NCI-H187 treated with DMSO at 0.1 percent for 48 hours (cell line): ENCODE measurements at regions not wholly inside any gene's neighbourhood (a gene's known extent, or its start where the extent isn't known, plus 50 kb on each side); places are given as distances from the start of the nearest gene placed in this dataset.
"Not testable (repeated sequence)": the region's sequence is repeated elsewhere in the genome, so short reads cannot be mapped to it uniquely, and the experiment has no call there.

Source experiments
- DNase-seq: peaks from one replicate; lab custom pipeline; 2025; lab: John Stamatoyannopoulos, UW

- DNase-seq, result no peak
These were observed 72.1 kb upstream of the EPB41L1 start for GRCh38 chr20:36082315-36082915.

GRCh38 chr20:36083200-36083599 is 71.3 kb upstream of the EPB41L1 start:
- not testable (repeated sequence) for DNase-seq

- no peak for DNase-seq
These were observed 70.2 kb upstream of the EPB41L1 start for GRCh38 chr20:36084356-36084755.

DNA sequence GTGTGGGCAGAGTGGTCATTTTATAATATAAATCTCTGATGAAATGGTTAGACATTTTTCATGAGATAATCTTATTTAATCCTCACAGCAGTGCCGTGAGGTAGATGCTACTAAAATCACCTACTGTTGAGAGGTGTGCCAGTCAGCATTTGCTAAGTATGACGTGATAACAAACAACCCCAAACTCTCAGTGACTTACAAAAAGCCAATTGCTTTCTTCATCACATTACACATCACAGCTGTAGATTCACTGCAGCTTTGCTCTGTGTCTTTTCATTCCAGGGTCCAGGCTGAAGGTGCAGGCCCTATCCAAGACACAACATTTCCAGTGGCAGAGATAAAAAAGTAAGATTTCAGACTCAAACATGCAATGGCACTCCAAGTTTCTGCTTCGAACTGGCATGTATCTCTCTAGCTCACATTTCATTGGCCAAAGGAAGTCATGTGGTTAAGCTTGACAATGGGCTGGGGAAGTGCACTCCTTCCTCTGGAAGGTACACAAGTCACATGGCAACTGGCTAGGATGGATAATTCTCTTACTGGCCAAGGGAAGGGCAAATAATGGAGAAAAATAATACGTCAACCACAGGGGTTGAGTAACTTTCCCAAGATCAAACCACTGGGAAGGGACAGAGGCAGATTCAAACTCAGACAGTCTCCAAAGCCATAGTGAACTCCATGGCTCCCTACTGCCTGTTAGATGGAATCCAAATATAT is 69.5 kb upstream of the EPB41L1 start:
- no peak for DNase-seq

DNA sequence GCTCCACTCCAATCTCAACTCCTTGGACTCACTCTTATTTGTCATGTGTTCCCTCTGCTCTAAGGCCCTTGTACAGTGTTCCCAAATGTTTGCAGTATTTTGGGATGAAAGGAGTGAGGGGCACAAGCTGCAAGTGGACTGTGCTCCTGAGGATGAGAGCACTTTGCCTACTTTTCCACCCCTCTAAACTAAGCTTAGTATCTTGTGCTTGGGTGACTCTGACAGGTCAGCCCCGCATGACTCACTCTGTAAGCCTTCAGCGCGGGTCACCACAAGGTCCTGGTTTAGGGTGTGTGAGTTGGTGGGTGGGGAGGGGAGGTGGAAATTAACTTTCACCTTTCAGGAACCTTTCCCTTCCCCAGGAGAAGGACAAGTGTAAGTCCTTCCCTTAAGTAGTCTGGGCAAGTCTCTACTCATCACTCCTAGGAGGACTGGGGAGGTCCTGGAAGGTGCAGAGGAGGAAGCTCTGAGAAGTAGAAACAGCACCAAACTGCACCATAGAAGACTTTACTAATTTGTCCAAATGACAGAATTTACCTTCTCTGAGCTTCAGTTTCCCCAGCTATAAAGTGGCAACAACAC is 68.8 kb upstream of the EPB41L1 start:
- DNase-seq, result no peak

DNA sequence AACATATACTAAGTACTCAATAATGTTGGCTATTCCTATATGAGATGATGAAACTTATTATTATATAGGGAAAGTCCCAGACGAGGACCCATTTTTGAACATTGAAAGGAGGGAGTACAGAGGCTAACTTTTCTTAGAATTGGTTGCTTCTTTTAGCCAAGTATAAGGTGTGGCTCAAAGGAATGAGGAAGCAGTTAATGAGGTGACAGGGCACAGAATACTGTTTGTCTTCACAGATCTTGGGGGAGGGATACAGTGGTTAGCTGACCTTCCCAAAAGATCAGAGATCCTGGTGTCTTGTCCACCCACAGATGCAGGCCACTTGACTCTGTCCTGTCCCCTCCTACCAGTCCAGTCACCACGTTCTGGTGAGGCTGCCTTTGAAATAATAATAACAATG is 67.8 kb upstream of the EPB41L1 start:
- no peak for DNase-seq

DNA sequence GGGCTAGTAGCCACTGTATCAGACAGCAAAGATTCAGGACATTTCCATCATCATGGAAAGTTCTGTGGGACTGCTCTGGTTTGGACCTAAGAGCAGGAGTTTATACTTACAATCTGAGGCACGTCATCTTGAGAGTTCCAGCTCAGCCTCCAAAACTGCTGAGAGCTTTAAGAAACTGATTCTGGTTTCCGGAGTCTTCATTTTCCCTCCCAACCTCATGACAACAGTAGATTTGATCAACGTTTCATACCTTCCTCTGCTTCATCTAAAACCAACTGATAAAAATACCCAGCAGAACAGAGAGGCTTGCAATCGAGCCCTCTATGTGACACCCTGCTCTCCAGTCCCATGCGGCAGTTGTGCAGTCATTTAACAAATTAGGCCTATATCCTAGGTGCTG is 64.3 kb upstream of the EPB41L1 start:
- no peak for DNase-seq

GRCh38 chr20:36091561-36092397 is 62.8 kb upstream of the EPB41L1 start:
- DNase-seq, result no peak

DNA sequence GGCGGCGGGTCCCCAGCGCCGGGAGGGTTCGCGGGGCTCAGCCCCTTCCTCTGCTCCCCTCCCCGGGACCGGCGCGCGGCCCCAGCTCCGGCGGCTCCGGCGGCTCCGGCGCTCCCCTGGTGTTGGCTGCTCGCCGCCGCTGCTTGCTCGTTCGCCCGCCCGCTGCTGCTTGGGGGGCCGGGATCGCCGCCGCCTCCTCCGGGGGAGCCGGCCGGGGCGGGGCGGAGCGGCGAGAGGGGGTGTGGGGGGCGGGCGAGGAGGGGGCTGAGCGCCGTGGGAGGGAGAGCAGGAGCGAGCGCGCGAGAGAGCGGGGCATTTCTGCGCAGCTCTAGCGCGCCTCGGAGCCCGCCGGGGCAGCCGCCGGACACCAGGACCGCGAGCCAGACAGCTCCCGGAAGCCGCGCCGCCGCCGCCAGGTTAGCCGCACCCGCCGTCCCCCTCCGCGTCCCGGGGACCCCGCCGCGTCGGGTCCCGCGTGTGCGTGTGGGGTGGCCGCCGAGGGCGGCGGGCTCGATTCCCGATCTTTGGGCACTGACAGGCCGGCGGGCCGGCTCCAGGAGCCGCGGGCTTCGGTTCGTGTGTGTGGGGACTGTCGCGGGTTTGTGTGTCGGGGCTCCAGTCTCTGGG is 62.0 kb upstream of the EPB41L1 start:
- no peak for DNase-seq

DNA sequence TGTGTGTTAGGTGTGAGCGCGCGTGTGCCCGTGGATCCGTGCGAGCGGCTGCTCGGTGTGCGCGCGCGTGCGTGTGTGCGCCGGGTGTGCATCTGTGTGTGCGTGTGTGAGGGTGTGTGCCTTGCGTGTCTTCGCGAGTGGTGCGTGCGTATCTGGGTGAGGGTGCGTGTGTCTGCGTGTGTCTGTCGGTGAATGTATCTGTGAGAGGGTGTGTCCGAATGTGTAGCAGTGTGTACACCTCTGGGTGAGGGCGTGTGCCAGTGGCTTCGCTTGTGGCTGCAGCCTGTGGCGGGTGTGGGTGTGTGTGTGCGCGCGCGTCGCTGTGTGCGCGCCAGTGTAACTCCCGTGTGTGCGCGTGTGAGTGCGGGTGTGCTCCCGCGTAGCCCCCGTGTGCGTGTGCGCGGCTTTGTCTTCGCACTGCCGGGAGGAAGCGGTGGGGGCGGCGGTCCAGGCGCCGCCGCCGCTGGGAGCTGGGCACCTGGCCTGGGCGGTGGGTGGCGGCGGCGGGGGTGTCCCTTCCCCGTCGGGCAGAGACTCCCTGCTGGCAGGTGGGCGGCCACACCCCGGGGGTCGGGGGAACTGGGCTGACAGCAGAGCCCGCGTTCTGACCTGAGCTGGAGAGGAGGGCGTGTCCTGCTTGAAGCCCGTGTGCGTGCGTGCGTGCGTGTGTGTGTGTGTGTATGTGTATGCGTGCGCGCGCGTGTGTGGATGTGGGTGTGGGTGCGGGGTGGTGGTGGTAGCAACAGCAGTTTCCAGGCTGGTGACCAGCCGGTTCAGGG is 61.3 kb upstream of the EPB41L1 start:
- DNase-seq, result no peak

DNA sequence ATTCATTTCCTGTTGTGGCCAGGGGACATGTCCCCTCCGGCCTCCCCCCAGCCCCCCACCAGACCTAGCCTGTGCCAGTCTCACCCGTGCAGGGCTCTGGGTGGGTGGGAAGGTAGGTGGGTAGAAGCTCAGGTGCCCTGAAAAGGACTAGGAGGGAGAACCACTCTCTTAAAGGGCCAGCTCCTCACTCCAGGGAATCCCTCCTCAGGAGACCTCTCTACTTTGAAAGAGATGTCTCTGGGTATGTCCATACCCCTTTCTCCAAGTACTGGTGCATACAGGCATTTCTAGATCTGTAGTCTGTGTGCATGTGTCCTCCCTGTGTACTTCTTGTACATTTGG is 60.8 kb upstream of the EPB41L1 start:
- DNase-seq, result no peak

GRCh38 chr20:36094497-36094896 is 60.0 kb upstream of the EPB41L1 start:
- DNase-seq, result no peak

DNA sequence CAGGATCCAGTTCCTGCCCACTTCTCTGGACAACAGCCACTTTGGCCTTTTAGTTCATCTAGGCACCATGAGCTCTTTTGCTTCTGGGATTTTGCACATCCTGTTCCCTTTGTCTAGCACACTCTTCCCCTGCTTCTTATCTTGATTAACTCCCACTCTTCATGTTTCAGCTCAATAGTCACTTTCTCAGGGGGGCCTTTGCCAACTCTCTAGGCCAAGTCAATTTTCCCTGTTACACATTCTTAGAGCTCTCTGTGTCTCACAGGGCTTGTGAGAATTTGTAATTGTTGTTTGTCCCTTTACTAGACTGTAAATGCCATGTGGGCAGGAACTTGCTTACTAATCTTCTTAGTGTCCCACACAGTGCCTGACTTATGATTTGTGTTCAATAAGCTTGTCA is 58.1 kb upstream of the EPB41L1 start:
- DNase-seq, result no peak

DNA sequence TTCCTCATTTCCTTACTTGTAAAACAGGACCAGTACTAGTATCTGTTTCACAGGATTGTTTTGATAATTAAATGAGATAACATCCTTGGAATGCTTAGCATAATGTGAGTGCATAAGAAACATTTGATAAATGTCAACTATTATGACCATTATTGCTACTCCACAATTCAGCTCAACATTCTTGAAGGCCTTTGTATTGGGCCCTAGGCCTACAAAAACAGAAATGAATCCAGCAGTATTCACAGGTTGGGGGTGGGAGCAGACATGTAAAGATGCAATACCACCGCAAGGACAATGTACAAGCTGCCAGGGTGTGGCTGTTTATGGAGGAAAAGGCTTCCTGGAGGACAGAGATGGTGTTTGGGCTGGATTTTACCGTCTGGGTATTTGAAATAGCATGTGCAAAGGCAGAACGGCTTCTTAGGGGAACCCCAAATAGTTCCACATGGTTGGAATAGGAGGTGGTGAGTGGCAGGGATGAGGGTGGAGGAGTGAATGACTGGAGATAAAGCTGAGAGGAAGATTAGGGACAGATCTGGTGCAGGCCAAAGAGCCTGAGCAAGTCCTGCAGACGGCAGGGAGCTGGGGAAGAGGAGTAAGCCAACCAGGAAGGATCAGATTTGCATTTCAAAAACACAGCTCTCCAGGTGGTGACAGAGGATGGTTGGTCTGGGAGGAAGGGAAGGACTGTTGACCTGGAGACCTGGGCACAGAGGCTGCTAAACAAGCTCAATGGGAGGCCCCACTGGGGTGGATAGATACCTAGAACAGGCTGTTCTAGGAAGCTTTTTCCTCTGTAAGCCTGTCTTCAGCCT is 57.0 kb upstream of the EPB41L1 start:
- DNase-seq, result no peak

GRCh38 chr20:36098364-36098763 is 56.2 kb upstream of the EPB41L1 start:
- DNase-seq, result no peak

- DNase-seq, result no peak
These were observed 55.4 kb upstream of the EPB41L1 start for GRCh38 chr20:36099106-36099505.

GRCh38 chr20:36101192-36101591 is 53.3 kb upstream of the EPB41L1 start:
- DNase-seq, result peak; percentile 27

DNA sequence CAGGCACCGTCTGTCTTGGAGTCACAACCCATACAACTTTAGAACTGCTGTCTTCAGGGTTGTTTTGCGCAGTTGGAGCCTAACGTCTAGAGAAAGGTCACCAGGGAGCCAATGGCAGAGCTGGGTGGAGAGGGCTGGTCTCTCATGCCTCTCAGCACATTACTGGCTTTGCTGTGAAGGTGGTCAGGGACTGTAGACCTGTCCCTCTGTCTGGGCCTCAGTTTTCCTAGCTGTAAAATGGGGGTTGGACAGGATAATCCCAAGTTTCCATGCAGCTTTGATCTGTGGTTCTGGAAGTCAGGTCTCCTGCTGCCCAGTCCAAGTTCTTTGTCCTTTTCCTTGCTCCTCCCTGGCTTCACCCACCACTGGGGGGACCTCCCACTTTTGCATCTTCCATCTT is 52.2 kb upstream of the EPB41L1 start:
- DNase-seq, result no peak

DNA sequence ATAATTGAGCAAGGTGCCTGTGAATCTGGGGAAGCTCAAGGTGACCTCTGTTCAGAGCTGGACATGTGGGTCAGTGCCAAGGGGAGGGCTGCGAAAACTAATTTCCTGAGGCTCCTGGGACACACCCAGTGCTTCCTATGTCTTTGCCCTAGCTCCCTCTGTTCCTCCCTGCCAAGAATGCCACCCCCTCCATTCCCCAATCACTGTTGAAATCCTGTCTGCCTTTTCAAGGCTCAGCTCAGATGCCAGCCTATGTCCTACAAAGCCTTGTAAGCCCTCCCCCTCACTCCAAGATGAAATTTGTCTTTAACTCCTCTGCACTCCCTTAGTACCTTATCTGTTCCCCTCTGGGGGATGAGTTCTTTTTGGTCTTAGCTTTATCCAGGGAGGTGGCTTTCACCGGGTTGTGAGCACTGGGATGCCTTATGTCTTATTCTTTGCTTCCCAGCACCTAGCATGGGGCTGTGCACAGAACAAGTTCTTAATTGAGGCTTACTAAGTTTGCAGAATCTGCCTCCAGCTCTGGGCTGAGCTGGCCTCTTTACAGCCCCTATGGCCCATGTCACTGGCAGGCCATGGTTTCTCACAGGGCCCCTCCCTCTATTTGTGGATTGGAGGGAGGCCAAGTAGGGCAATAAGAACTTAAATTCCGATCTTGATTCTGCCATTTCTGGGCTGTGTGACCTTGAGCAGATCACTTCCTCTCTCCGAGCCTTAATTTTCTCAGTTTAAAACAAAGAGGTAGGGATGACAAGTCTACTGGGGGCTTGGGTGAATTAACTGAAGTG is 51.5 kb upstream of the EPB41L1 start:
- no peak for DNase-seq

DNA sequence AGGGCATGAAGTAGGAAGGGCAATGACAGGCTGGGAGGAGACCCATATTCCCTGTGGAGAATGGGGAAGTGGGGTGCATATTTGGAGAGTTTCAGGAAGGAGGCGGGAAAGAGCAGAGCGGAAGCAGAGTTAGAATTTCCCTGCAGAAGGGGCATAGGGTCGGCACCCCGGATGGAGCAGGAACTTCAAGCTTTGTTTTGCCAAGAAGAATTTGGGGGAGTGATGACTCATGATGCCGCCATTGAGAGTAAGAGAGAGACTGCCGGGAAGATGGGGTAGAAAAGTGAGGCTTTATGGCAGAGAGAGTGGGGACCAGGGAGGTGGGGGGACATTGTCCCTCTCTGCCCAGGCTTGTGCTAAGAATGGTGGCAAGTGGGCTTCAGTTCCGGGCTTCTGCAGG is 50.3 kb upstream of the EPB41L1 start:
- DNase-seq, result no peak
